Dermis blood vessel endothelial cell (primary cell): ENCODE measurements at regions not wholly inside any gene's neighbourhood (a gene's known extent, or its start where the extent isn't known, plus 50 kb on each side); places are given as distances from the start of the nearest gene placed in this dataset.
"Not testable (repeated sequence)": the region's sequence is repeated elsewhere in the genome, so short reads cannot be mapped to it uniquely, and the experiment has no call there.

Experiments used
- DNase-seq: peaks from one replicate; pipeline ENCODE4 v3.0.0; 2010

DNA sequence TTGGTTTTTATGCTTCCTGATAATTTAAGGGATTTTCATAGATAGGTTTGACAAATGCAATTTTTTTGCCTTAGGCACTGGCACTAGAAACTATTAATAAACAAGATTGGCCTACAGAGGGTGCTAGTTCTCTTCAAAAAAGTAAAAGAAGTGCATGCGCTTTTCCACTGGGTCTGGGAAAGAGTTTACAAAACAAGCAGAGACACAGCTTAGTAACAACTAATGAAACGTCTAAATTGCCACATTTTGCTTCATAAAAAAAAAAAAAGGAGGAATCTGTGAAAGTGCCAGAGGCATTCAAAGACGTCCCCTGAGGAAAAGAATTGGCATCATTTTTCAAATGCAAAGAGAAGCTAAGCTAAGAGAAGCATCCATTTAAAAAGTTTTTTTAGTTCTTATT is 58.3 kb upstream of the EEA1 start:
- DNase-seq: peak; percentile 87

DNA sequence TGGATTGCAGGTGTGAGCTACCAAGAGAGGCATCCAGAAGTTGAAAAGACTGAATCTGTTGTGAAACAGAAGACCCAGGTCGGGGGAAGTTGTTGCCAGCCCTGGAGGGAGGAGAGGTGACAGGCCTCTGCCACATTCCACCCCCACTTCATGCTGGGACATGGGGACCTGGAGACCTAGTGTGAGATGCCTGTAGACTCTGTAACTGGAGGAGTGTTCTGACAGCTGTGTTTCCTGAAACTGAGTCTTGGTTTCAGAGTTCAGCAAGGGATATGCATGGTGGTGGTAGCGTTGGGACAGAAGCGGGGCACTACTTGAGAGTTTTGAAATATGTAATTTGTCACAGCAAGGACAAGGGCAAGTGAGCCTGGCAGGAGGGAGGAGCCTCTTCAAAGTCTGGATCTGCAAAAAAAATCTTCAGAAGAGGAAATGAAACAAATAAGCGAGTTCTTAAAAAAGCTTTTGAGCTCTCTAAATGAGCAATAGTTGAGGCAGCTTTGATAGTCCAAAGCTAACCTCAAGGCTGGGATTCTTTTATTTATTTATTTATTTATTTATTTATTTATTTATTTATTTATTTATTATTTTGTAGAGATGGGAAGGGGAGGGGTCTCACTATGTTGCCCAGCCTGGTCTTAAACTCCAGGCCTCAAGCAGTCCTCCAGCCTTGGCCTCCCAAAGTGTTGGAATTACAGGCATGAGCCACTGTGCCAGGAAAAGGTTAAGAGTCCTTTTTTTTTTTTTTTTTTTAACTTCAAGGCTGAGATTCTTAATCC is 58.9 kb upstream of the EEA1 start:
- DNase-seq: no peak

DNA sequence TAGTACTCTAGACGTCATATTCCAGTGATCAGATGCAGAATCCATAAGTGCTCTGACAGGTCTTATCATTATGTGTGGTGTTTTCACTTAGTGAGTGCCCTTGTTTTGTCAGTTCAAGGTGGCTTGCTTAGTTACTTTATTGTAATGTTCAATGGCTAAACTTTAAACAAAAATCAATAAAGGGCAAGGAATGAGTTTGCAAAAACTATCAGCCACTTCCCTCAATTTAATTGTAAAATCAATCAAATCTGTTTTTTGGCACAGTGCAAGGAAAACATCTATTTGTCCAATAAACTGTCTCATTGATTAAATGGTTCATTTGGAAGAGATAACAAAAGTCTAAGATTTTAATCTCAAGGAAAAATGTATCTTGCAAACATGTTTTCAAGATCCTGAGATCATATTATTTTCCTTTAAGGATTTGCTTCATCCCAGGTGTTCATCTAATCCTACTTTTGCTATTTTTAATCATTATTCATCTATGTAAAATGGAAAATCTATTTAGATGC is 59.6 kb upstream of the EEA1 start:
- no peak for DNase-seq

DNA sequence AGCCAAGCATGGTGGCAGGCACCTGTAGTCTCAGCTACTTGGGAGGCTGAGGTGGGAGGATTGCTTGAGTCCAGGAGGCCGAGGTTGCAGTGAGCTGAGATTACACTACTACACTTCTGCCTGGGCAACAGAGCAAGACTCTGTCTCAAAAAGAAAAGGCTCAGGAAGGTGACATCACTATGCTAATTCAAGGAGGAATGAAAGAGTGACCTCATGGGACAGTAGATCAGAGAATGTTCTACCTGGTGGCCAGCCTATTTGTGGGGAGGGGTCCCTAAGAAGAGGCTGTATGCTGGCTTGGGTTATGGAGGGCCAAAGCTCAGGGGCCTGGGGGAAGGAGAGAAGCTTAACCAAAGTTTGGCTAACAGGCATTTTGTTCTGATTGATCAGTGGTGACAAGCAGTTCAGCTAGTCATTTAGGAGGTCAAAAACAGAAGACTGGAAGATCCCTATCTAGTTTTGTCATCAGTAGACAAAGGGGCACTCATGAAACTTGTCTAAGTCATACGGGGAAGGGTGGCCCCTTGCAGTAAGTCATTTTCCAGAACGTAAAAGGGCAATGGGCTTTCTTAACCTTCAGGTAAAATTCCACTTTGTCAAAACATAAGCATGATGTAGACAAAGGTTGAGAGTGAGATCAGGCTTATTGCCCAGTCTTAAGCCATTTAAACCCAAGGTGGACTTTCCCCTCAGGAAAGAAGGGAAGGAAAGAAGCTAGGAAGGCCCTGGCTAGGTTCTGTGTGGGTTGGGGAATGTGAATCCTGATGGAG is 60.8 kb upstream of the EEA1 start:
- no peak for DNase-seq

DNA sequence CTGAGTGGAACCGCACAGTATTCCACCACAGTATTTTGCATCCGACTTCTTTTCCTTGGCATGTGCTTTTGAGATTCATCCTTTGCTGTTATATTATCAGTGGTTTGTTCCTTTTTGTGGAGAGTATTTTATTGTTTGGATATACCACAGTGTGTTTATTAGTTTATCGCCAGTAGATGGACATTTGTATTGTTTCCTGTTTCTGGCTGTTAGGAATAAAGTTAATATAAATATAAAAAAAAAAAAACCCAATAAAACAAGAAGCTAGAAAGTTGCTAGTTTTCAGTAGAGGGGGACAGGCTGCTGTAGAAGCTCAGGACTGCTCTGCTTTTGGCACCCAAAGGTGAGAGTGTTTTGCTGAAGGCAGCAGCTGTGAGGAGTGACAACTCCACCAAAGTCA is 62.0 kb upstream of the EEA1 start:
- no peak for DNase-seq

DNA sequence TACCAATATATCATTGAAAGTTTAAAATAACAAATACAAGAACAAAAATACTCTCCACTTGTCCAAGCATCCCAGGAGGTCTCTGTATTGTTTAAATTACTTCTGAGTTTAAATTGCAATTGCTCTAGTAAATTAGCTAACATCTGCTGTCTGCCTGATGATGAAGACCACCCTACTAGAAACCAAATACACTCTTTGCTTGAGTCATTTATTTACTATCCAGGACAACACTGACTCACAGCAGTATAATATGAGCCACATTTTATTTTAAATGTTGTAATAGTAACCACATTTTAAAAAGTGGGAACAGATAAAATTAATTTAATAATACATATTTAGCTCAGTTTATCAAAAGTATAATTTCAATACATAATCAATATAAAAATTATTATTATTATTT is 62.9 kb upstream of the EEA1 start:
- DNase-seq: no peak

DNA sequence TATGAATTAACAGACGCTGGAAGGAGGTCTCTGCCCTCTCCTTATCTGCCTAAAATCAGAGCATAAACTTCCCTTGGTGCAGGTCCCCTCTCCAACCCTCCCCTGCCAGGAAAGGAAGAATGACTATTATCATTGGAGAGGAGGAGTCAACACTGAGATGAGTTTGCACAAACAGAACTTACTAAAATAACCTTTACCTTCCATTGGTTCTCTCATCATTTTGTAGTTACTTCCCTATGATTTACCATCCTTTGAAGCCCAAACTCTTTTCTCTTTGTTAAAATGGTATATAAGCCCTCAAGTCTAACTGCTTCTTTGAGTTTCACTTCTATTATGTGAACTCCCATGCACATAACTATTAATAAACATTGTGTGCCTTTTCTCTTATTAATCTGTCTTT is 64.2 kb upstream of the EEA1 start:
- no peak for DNase-seq

DNA sequence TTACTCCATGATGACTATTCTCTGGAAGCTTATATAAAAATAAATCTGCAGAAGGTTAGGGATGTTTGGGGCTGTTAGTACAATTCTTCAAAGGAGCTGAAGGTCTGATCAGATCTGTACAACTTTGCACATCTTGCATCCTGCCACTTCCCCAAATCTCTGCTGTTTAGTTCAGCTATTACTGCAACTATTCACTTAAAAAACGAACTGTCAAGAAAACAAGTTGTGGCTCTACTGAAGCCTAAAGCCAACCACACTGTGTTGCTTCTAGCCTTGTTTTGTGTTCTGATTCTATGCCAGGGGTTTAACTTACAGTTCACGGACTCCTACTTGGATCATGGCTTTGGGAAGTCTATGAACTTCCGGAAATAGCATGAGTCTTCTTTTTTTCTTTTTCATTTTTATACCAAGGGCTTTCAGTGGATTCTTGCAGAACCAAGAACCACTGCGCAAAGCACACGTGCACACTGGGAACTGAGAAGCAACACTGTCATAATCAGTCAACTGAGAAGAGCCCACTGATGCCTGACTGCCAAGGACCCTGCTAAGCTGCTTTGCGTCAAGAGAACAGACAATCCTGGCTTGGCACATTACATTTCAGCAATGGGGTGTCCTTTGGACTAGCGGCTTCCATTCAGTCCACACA is 66.3 kb upstream of the EEA1 start:
- no peak for DNase-seq

DNA sequence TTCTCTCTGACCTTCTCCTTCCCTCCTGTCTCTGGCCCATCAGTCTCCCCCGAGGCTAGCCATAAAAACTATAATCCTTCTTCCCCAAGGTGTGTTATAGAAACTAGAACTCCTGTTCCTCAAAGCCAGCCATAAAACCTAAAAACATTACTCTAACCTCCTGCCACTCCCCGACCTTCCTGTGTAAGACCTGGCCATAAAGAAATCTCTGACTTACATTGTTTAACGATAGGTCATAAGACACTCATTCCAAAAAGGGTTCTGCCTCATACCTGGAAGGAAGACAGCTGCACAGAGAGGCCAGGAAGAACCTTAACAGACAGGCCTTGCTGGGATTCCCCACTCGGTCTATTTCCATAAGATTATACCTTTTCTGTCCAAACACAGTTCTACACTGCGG is 70.9 kb upstream of the EEA1 start:
- DNase-seq: no peak

DNA sequence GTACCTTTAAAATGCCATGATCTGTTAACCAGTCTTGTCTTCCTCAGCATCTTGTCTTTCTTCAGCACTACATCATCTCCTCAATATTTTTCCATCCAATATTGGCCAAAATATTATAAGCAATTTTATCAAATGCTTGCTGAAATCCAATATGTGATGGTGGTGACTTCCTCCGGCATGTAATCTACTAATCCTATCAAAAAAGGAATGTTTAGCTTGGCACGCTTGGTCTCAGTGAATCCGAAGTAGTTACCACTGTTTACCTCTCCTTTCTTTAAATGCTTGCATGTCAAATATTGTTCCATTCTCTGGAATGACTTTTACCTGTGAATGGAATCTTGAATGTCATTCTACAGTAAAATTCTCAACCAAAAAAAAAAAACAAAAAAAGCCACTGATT is 72.3 kb upstream of the EEA1 start:
- peak; percentile 40 for DNase-seq

DNA sequence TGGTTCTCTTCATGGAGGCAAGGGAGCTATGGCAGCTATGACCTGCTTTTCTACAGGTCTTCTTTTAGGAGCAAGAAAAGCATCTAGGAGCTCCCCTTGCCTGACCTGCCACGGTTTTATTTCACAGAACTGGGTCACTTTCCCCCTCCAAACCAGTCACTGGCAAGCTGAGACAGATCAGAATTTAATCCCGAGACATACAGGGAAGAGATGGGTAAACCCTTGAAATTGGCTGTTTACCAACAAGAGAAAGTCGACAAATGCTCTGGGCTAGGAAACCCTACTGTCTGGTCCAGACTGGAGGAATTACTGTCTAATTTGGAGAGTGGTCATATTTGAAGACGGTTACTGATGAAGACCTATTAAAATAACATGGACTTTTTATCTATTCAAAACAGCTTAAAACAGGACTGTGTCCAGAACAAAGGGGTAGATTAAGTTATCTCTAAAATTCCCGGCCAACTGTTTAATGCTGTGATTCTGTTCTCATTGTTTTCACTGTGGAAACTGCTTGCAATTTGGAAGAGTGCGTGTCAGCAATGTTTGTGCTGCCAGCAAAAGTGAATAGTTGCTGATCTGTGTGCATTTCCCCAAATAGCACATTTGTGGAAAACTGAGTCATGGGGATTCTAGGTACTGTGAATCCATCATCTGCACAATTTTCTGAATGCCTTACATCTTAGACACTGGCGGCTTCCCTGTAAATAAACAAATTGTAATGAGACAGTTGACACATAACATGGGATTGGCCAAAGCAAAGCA is 73.4 kb upstream of the EEA1 start:
- peak; percentile 96 for DNase-seq

DNA sequence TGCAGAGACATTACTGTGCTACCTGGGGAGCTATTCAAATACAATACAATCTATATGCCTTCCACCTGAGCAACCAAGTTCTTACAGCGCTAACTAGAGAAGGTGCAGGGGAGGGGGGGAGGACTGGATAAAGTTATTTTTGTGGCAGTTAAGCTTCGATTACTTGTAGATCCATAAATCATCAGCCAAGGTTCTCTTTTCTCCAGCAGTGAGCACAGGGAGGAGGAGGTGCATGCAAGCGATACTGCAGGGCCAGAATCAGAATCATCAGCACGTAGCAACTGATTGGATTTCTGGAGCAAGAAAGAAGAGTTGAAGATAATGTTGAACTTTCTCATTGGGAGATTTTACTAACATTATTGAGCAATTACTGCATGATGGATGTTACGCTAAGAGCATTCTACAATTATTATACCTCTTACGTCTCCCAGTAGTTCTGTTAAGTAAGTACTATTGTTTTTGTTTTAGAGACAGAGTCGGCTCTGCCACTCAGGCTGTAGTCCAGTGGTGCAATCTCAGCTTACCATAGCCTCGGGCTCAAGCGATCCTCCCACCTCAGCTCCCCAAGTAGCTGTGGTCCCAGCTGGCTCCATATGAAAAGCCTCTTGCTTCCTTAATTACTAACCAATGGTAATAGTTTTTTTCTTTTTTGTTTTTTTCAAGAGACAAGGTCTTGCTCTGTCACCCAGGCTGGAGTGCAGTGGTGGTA is 74.6 kb upstream of the EEA1 start:
- DNase-seq: no peak

DNA sequence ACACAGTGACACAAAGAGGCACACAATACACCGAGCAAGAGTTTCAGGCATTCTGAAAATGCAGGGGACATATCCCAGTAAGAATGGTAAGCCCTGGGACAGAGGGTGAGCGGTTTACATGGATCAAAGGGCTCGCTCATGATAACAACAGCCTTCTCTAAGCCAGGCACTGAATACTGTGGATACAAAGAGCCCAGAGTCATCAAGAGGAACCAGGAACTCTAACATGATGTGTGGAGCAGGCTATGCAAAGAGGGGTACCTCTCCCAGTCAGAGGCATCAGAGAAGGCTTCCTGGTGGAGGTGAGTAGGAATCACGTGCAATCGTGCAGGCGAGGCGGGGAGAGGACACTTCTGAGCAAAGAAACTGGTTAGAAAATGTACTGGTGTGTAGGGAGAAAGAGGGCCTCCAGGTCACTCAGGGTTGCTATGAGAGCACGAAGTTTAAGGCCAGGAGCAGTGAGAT is 76.9 kb upstream of the EEA1 start:
- DNase-seq: no peak

DNA sequence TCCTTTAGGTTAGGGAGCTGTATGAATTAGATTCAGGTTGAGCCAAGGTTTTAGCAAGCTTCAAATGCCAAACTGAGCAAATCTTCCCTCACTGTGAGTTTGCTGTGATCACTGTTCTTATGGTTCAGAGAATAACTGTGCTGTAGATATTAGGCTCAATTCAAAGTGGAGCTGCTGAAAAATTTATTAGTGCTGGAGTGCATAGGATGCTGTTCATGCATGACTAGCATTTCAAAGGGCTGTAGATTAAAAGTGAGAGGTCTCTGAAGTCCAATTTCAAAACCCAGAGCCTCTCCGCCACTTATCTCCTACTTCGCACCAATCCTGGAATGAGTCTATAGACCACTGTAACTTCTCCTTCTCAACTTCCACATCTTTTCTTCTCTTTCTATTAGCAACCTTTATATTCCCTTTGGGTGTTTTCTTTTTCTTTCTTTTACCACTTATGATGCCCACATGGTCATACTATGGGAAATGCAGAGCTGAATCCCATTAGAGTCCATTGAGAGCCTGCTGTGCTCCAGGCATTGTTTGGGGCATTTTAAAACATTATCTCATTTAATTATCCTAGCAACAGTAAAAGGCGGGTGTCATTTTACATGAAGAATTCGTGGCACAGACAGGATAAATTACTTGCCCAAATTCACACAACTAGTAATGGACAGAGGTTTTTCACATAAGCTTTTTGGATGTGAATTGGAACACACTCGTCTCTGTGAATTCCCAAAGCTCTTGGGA is 77.5 kb upstream of the EEA1 start:
- no peak for DNase-seq

DNA sequence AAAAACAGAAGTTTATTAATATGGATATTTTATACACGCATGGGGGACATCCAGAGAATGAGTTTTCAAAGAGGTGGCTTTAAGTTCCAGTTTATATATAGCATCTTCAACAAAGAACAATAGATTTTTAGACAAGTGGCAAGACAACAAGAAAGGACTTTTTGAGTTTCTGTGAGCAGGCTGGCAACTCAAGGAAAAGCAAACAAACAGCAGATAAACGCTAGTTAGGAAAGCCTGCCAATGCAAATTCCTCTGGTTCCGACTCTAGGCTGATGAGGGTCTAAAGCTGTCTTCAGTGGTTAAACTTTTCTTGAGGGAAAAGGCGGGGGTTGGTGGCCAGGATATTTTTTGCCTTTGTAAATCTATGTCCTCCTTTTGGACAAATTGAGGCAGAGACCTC is 78.4 kb upstream of the EEA1 start:
- DNase-seq: peak; percentile 34

DNA sequence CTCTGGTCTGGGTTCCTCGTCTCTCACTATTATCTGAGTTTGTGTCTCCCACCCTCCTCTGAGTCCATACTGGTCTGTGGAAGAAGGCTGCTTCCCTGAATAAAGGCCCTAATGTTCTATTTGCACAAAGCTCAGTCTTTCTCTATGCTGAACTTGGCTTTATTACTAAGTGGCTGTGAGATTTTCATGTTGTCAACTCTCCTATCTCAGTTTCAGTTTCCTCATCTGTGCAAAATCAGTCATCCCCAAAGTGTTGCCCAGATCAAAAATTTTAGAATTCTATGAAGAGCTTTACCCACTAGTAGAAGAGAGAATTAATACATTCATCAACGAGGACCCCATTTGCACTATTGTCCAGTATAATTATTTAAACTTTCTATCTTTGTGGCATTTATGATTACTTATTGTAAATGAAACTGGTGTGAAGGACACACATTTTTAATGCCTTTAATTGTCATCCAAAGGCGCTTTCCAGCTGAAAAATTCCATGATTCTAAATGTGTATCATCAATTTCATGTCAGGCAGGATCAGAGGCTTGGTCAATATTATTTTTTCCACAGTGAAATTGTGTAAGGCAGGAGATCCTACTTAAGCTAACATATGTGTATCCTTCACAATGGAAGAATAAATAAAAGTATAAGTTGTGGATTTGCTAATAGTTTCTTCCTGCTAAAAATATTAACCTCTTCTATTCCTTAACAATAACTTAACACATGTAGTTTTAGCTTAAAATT is 79.1 kb upstream of the EEA1 start:
- DNase-seq: no peak

DNA sequence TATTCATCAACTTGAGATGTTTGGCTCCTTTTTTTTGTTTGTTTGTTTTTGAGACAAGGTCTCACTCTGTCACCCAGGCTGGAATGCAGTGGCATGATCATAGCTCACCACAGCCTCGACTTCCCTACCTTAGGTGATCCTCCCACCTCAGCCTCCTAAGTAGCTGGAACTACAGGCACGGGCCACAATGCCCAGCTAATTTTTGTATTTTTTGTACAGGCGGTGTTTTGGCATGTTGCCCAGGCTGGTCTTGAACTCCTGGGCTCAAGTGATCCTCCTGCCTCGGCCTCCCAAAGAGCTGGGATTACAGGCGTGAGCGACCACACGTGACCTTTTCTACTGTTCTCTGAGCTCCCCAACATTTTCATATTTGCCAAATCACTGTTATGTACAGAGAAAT is 79.8 kb upstream of the EEA1 start:
- DNase-seq: not testable (repeated sequence)

DNA sequence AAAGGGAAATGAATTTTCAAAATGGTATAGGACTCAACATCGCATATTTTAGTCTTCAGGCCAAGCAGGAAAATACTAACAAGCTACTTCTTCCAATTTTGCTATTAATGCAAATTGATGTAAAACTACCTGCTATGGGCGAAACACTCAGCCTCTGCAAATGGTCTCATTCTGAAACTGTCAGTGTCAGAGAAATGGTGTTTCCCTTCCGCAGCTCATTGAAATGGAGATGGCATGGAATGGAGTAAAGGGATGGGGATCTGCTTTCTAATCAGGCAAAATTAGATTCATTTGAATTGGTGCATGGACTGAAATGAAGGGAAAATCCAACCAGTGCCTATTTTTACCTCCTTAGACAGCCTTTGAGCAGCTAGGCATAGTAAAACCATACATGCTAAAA is 80.4 kb upstream of the EEA1 start:
- no peak for DNase-seq

DNA sequence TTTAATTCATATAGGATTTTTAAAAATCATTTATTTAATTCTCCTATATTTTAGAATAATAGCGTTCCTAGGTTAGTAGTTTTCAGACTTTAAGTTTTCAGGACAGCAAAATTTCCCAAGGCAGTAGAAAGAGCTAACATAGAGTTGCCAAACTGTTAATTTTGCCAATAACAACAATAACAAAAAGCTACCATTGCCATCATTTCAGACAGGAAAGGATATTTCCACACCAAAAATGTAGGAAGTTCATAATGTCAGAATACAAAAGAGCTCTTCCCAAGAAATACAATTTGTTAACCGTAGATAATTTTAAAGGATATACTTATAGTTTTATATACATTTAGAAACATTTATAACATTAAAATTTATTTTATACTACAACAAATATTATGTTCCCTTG is 81.4 kb upstream of the EEA1 start:
- DNase-seq: peak; percentile 56

DNA sequence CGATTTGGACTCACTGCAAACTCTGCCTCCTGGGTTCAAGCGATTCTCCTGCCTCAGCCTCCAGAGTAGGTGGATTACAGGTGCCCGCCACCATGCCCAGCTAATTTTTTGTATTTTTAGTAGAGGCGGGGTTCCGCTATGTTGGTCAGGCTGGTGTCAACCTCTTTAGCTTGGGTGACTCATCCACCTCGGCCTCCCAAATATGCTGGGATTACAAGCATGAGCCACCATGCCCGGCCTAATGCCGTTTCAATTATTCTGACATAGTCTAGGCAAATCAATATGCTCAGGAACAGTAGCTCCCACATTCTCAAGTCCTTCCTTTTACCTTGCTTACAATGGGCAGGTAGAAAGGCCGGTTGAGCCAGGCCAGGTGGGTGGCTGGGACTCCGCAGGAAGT is 82.0 kb upstream of the EEA1 start:
- peak; percentile 30 for DNase-seq
